GM23338 (cell line): ENCODE measurements at regions not wholly inside any gene's neighbourhood (a gene's known extent, or its start where the extent isn't known, plus 50 kb on each side); places are given as distances from the start of the nearest gene placed in this dataset.

Experiments
- ATAC-seq: fragments of 200-7000 bp; cut with Tn5 transposase; 3 replicates; pipeline ENCODE4 v1.9.1; 2020
- DNase-seq: peaks from one replicate; pipeline ENCODE4 v3.0.0-alpha.2; 2015; ENCODE audit warnings: low spot score
- H2AFZ ChIP-seq: fragments of 200-600 bp; sonication (generic); 2 replicates; pipeline ENCODE4 v1.8.0; 2016; ENCODE audit warnings: antibody characterized with exemption, mild to moderate bottlenecking, moderate library complexity
- H3F3A ChIP-seq: fragments of 200-600 bp; sonication (generic); replicated peaks from 2 replicates; pipeline ENCODE4 v1.8.0; 2017; ENCODE audit warnings: antibody characterized with exemption, mixed run types, low read depth
- H3K27ac ChIP-seq: fragments of 200-600 bp; sonication (generic); 2 replicates; pipeline ENCODE4 v1.6.1; 2016; ENCODE audit warnings: low read depth
- H3K27me3 ChIP-seq: fragments of 200-600 bp; sonication (generic); 2 replicates; pipeline ENCODE4 v1.8.0; 2016; ENCODE audit warnings: mild to moderate bottlenecking, mixed run types, moderate library complexity; ENCODE audit not compliant: insufficient read depth
- H3K36me3 ChIP-seq: fragments of 200-600 bp; sonication (generic); 2 replicates; pipeline ENCODE4 v1.8.0; 2016; ENCODE audit warnings: mild to moderate bottlenecking; ENCODE audit not compliant: insufficient read depth
- H3K4me1 ChIP-seq: fragments of 200-600 bp; sonication (generic); 2 replicates; pipeline ENCODE4 v1.8.0; 2016; ENCODE audit warnings: mild to moderate bottlenecking, moderate library complexity; ENCODE audit not compliant: insufficient read depth
- H3K4me2 ChIP-seq: fragments of 200-600 bp; sonication (generic); 2 replicates; pipeline ENCODE4 v1.7.1; 2017; ENCODE audit warnings: mixed run types
- H3K4me3 ChIP-seq: fragments of 200-600 bp; sonication (generic); 2 replicates; pipeline ENCODE4 v1.6.1; 2016; ENCODE audit warnings: mixed run types
- H3K79me2 ChIP-seq: fragments of 200-600 bp; sonication (generic); replicated peaks from 2 replicates; pipeline ENCODE4 v1.8.0; 2017; ENCODE audit warnings: mild to moderate bottlenecking; ENCODE audit not compliant: insufficient read depth
- H3K9me2 ChIP-seq: fragments of 200-600 bp; sonication (generic); 2 replicates; pipeline ENCODE4 v1.8.0; 2017; ENCODE audit not compliant: insufficient read depth
- H4K20me1 ChIP-seq: fragments of 200-600 bp; sonication (generic); replicated peaks from 2 replicates; pipeline ENCODE4 v1.8.0; 2017; ENCODE audit warnings: mild to moderate bottlenecking; ENCODE audit not compliant: insufficient read depth
- H3K27ac Mint-ChIP-seq: 2 replicates; pipeline ENCODE4 v1.8.0; 2020; ENCODE audit warnings: inconsistent platforms, mild to moderate bottlenecking, moderate library complexity, mixed read lengths
- H3K27me3 Mint-ChIP-seq: 3 replicates; pipeline ENCODE4 v1.8.0; 2022; ENCODE audit warnings: low read depth, mild to moderate bottlenecking, moderate library complexity, mixed read lengths, inconsistent platforms; ENCODE audit not compliant: insufficient read depth, poor library complexity
- H3K36me3 Mint-ChIP-seq: 3 replicates; pipeline ENCODE4 v1.8.0; 2021; ENCODE audit warnings: low read depth, mild to moderate bottlenecking, inconsistent platforms, moderate library complexity, mixed read lengths
- H3K4me1 Mint-ChIP-seq: 3 replicates; pipeline ENCODE4 v1.8.0; 2020; ENCODE audit warnings: mild to moderate bottlenecking, inconsistent platforms, mixed read lengths
- H3K4me3 Mint-ChIP-seq: 3 replicates; pipeline ENCODE4 v1.8.0; 2021; ENCODE audit warnings: moderate library complexity, mild to moderate bottlenecking, inconsistent platforms, mixed read lengths
- H3K9me3 Mint-ChIP-seq: 3 replicates; pipeline ENCODE4 v1.8.0; 2020; ENCODE audit warnings: moderate library complexity, mild to moderate bottlenecking, inconsistent platforms, mixed read lengths
- CREB1 ChIP-seq: fragments of 250-450 bp; sonication (Bioruptor Pico); IDR thresholded peaks from 2 replicates; pipeline ENCODE4 v1.5.0; 2020; ENCODE audit warnings: low read depth, mild to moderate bottlenecking, moderate library complexity
- CTCF ChIP-seq, 2 experiments: fragments of 200-600 bp in 1 of 2; sonication (generic) in 1 of 2; conservative IDR thresholded peaks; 2 replicates each; pipeline versions ENCODE4 v1.5.1 to v1.6.1; 2016 to 2017; ENCODE audit warnings: antibody characterized with exemption in 2 of 2, low read depth in 2 of 2, mild to moderate bottlenecking in 2 of 2, moderate library complexity in 1 of 2
- ETS1 ChIP-seq: IDR thresholded peaks from 2 replicates; pipeline ENCODE4 v1.6.1; 2016; ENCODE audit warnings: antibody characterized with exemption
- EZH2phosphoT487 ChIP-seq: fragments of 200-600 bp; sonication (generic); IDR thresholded peaks from one replicate; pipeline ENCODE4 v1.8.1; 2018; ENCODE audit warnings: antibody characterized with exemption; ENCODE audit not compliant: unreplicated experiment
- NANOG ChIP-seq: IDR thresholded peaks from 2 replicates; pipeline ENCODE4 v1.6.1; 2016; ENCODE audit warnings: antibody characterized with exemption, borderline replicate concordance
- ZNF114 ChIP-seq: fragments of 250-450 bp; sonication (Bioruptor Pico); IDR thresholded peaks from 2 replicates; pipeline ENCODE4 v1.5.0; 2020; ENCODE audit warnings: mild to moderate bottlenecking, moderate library complexity
- ZNF462 ChIP-seq: fragments of 250-450 bp; sonication (Bioruptor Pico); IDR thresholded peaks from 2 replicates; pipeline ENCODE4 v1.5.0; 2020; ENCODE audit warnings: mild to moderate bottlenecking, moderate library complexity

- H3K36me3 Mint-ChIP-seq, result no peaks in the 10 kb centered on the region
- H3K27me3 Mint-ChIP-seq, result no peaks in the 10 kb centered on the region
- DNase-seq (no peak), ATAC-seq (no peak)
- no peaks in the 10 kb centered on the region for H3K9me3 Mint-ChIP-seq
- no peak overlapping the region for H3K4me3 Mint-ChIP-seq
- Histone ChIP-seq H3K36me3 (no peaks in the 10 kb centered on the region), H3F3A (no peaks in the 10 kb centered on the region), H3K27me3 (no peaks in the 10 kb centered on the region), H2AFZ (peak overlapping the region; percentile 6), H3K27ac (no peak overlapping the region), H3K79me2 (no peaks in the 10 kb centered on the region), H3K4me2 (no peak overlapping the region), H3K4me3 (no peak overlapping the region), H3K9me2 (no peaks in the 10 kb centered on the region), H3K4me1 (peaks cover 15% of the 10 kb centered on the region; the same call in 1 of the 2 replicates), H4K20me1 (no peaks in the 10 kb centered on the region)
- no peak overlapping the region for H3K27ac Mint-ChIP-seq
- TF ChIP-seq CTCF (conservative IDR thresholded peaks at IDR 0.05; ENCODE audit: low read depth in 2 of 2) (0 out of 4 replicates have a peak, but pooled peaks of 1 of the 2 experiments have one; percentile 15), ZNF114 (CRISPR knock-in tag) (no peak)
- peaks cover 21% of the 10 kb centered on the region for H3K4me1 Mint-ChIP-seq
Measured at GRCh38 chr5:74945561-74946165, 79.5 kb upstream of the FAM169A start.

GRCh38 chr5:74943905-74944304 lies 77.7 kb upstream of the FAM169A start:
- Mint-ChIP-seq H3K4me3 (no peak overlapping the region), H3K27ac (no peak overlapping the region), H3K9me3 (no peaks in the 10 kb centered on the region), H3K36me3 (no peaks in the 10 kb centered on the region), H3K27me3 (no peaks in the 10 kb centered on the region), H3K4me1 (peaks cover 21% of the 10 kb centered on the region)
- no peak overlapping the region for H3K4me3 ChIP-seq
- peaks cover 15% of the 10 kb centered on the region; the same call in 1 of the 2 replicates for H3K4me1 ChIP-seq
- TF ChIP-seq NANOG (no peak), CREB1 (CRISPR knock-in tag) (no peak), ZNF114 (CRISPR knock-in tag) (no peak), EZH2phosphoT487 (no peak), CTCF (conservative IDR thresholded peaks at IDR 0.05; ENCODE audit: low read depth in 2 of 2) (peak; percentile 61 to 64), ETS1 (no peak), ZNF462 (no peak)
- ATAC-seq, result peak; percentile 84
- H3K36me3 ChIP-seq, result no peaks in the 10 kb centered on the region
- no peaks in the 10 kb centered on the region for H3K9me2 ChIP-seq
- H3K27me3 ChIP-seq, result no peaks in the 10 kb centered on the region
- H4K20me1 ChIP-seq, result no peaks in the 10 kb centered on the region
- peak; percentile 76 for DNase-seq
- H3K27ac ChIP-seq, result no peak overlapping the region
- no peak overlapping the region for H3K4me2 ChIP-seq
- H3K79me2 ChIP-seq, result no peaks in the 10 kb centered on the region
- peak overlapping the region; percentile 66; the same call in 1 of the 2 replicates for H2AFZ ChIP-seq
- no peaks in the 10 kb centered on the region for H3F3A ChIP-seq
